Thyroid gland (tissue), 4 donors: ENCODE measurements at regions not wholly inside any gene's neighbourhood (a gene's known extent, or its start where the extent isn't known, plus 50 kb on each side); places are given as distances from the start of the nearest gene placed in this dataset.

Source experiments
- DNase-seq, 2 donors: peaks; one replicate each; pipeline ENCODE4 v3.0.0-alpha.2; 2019
- H3K27ac ChIP-seq, 3 donors: fragments of 200-600 bp; sonication (generic); 1 replicate in 2 of 3; 2 replicates in 1 of 3; pipeline ENCODE4 v1.5.1; 2016 to 2019; ENCODE audit warnings: mild to moderate bottlenecking in 1 of 3, moderate library complexity in 1 of 3
- H3K27me3 ChIP-seq: fragments of 200-600 bp; sonication (generic); one replicate; pipeline ENCODE4 v1.5.1; 2019
- H3K36me3 ChIP-seq, 2 donors: fragments of 200-600 bp; sonication (generic); one replicate each; pipeline ENCODE4 v1.5.1; 2016 to 2019
- H3K4me1 ChIP-seq, 2 donors: fragments of 200-600 bp; sonication (generic); one replicate each; pipeline ENCODE4 v1.5.1; 2017 to 2019
- H3K4me3 ChIP-seq, 3 donors: fragments of 200-600 bp; sonication (generic); replicated peaks in 1 of 3; 1 replicate in 2 of 3; 2 replicates in 1 of 3; pipeline ENCODE4 v1.5.1; 2016; ENCODE audit warnings: mild to moderate bottlenecking in 1 of 3
- H3K9me3 ChIP-seq: fragments of 200-600 bp; sonication (generic); one replicate; pipeline ENCODE4 v1.5.1; 2017
- CTCF ChIP-seq, 6 experiments: fragments of 200-600 bp in 3 of 6; fragments of 450-650 bp in 3 of 6; sonication (generic) in 3 of 6; IDR thresholded peaks; one replicate each; pipeline ENCODE4 v1.5.1; 2016 to 2019; ENCODE audit warnings: antibody characterized with exemption in 6 of 6, mild to moderate bottlenecking in 2 of 6, inconsistent platforms in 1 of 6, moderate library complexity in 1 of 6
- POLR2A ChIP-seq, 2 donors: fragments of 450-650 bp; IDR thresholded peaks; one replicate each; pipeline ENCODE4 v1.6.1; 2017; ENCODE audit warnings: antibody characterized with exemption in 2 of 2, mild to moderate bottlenecking in 2 of 2, moderate library complexity in 1 of 2
- WGBS, 2 donors: methylation state at CpG; one replicate each; pipeline ENCODE4 v1.1.5; 2017; 5-methylcytosine and 5-hydroxymethylcytosine counted together
- intact Hi-C: fragments of 100-400 bp; cut with DNase I; formaldehyde crosslinking; loops from one replicate; pipeline ENCODE4 v1.15.1; 2023

- H3K4me1 ChIP-seq: no peaks in the 10 kb centered on the region
- DNase-seq: no peak
- intact Hi-C loops: no loop called here
- no peak for TF ChIP-seq POLR2A (IDR thresholded peaks at IDR 0.05)
- no peak for TF ChIP-seq CTCF (IDR thresholded peaks at IDR 0.05)
- no peak overlapping the region for H3K4me3 ChIP-seq
- no peaks in the 10 kb centered on the region for H3K9me3 ChIP-seq
- no peaks in the 10 kb centered on the region for H3K27me3 ChIP-seq
- no peaks in the 10 kb centered on the region for H3K36me3 ChIP-seq
- H3K27ac ChIP-seq: no peak overlapping the region
- WGBS, 2 donors: 84 to 95% methylated on average over 4 of the region's 4 CpGs
Observed at GRCh38 chr22:48070760-48071159, 1308.3 kb downstream of the TBC1D22A start.

- H3K9me3 ChIP-seq: no peaks in the 10 kb centered on the region
- no peaks in the 10 kb centered on the region for H3K36me3 ChIP-seq
- no peak for DNase-seq
- TF ChIP-seq POLR2A (IDR thresholded peaks at IDR 0.05) (no peak), CTCF (IDR thresholded peaks at IDR 0.05) (no peak)
- intact Hi-C loops: no loop called here
- H3K4me3 ChIP-seq: no peak overlapping the region
- H3K27me3 ChIP-seq: no peaks in the 10 kb centered on the region
- no peak overlapping the region for H3K27ac ChIP-seq
- 89 to 94% methylated on average over 9 of the region's 9 CpGs for WGBS, 2 donors
- H3K4me1 ChIP-seq: peaks cover 0 to 4% of the 10 kb centered on the region in 2 donors
Observed at GRCh38 chr22:48070083-48070482, 1307.6 kb downstream of the TBC1D22A start.

GRCh38 chr22:48069256-48069655 is 1306.8 kb downstream of the TBC1D22A start:
- no peaks in the 10 kb centered on the region for H3K36me3 ChIP-seq
- DNase-seq: no peak
- no peak overlapping the region for H3K27ac ChIP-seq
- no peak for TF ChIP-seq CTCF (IDR thresholded peaks at IDR 0.05)
- TF ChIP-seq POLR2A (IDR thresholded peaks at IDR 0.05): no peak
- no peak overlapping the region for H3K4me3 ChIP-seq
- WGBS, 2 donors: 90 to 93% methylated on average over 2 of the region's 2 CpGs
- no peaks in the 10 kb centered on the region for H3K27me3 ChIP-seq
- no peaks in the 10 kb centered on the region for H3K9me3 ChIP-seq
- intact Hi-C loops: no loop called here
- peaks cover 0 to 4% of the 10 kb centered on the region in 2 donors for H3K4me1 ChIP-seq

- TF ChIP-seq POLR2A (IDR thresholded peaks at IDR 0.05): no peak
- TF ChIP-seq CTCF (IDR thresholded peaks at IDR 0.05): no peak
- WGBS, 2 donors: 91 to 92% methylated on average over 18 of the region's 18 CpGs
- H3K27ac ChIP-seq: no peak overlapping the region
- H3K4me3 ChIP-seq: no peak overlapping the region
- H3K27me3 ChIP-seq: no peaks in the 10 kb centered on the region
- no peaks in the 10 kb centered on the region for H3K36me3 ChIP-seq
- no peak for DNase-seq
- H3K4me1 ChIP-seq: peaks cover 0 to 4% of the 10 kb centered on the region in 2 donors
- H3K9me3 ChIP-seq: no peaks in the 10 kb centered on the region
- intact Hi-C loops: no loop called here
Observed at GRCh38 chr22:48068323-48068885, 1306.0 kb downstream of the TBC1D22A start.

- no peak for TF ChIP-seq CTCF (IDR thresholded peaks at IDR 0.05)
- TF ChIP-seq POLR2A (IDR thresholded peaks at IDR 0.05): no peak
- no peaks in the 10 kb centered on the region for H3K9me3 ChIP-seq
- WGBS, 2 donors: 46 to 50% methylated on average over 7 of the region's 7 CpGs
- DNase-seq: peak; percentile 96 to 98
- H3K4me1 ChIP-seq: peaks cover 0 to 4% of the 10 kb centered on the region in 2 donors
- intact Hi-C loops: no loop called here
- no peaks in the 10 kb centered on the region for H3K36me3 ChIP-seq
- H3K27me3 ChIP-seq: no peaks in the 10 kb centered on the region
- H3K27ac ChIP-seq: peak overlapping the region in 2 of 3 donors; percentile 43 to 61
- H3K4me3 ChIP-seq: no peak overlapping the region
Observed at GRCh38 chr22:48065892-48066291, 1303.4 kb downstream of the TBC1D22A start.
